CD4-positive, CD25-positive, alpha-beta regulatory T cell (primary cell): ENCODE measurements at regions not wholly inside any gene's neighbourhood (a gene's known extent, or its start where the extent isn't known, plus 50 kb on each side); places are given as distances from the start of the nearest gene placed in this dataset.

Experiments used
- ATAC-seq, 2 donors: fragments of 150-1000 bp; cut with Tn5 transposase; one replicate each; pipeline ENCODE4 v1.10.0; 2021; ENCODE audit warnings: low read depth in 2 of 2, moderate number of reproducible peaks in 2 of 2, moderate library complexity in 1 of 2
- DNase-seq, 3 donors: peaks; one replicate each; pipeline versions ENCODE4 v3.0.0 to v3.0.0-alpha.2; 2012 to 2022; ENCODE audit warnings: mixed read lengths in 1 of 3
- H3K27ac ChIP-seq: one replicate; pipeline ENCODE4 v1.7.0; 2013; ENCODE audit warnings: mild to moderate bottlenecking, low read length; ENCODE audit not compliant: insufficient read depth, poor library complexity, severe bottlenecking
- H3K27me3 ChIP-seq: one replicate; pipeline ENCODE4 v1.7.0; 2013; ENCODE audit warnings: low read length; ENCODE audit not compliant: control insufficient read depth, insufficient read depth
- H3K36me3 ChIP-seq: one replicate; pipeline ENCODE4 v1.7.0; 2013; ENCODE audit warnings: mild to moderate bottlenecking, low read length, moderate library complexity; ENCODE audit not compliant: control insufficient read depth, insufficient read depth
- H3K4me1 ChIP-seq: 2 replicates; pipeline ENCODE4 v1.7.0; 2013; ENCODE audit warnings: mild to moderate bottlenecking, low read length; ENCODE audit not compliant: insufficient read depth, control insufficient read depth, poor library complexity, severe bottlenecking
- H3K4me3 ChIP-seq: one replicate; pipeline ENCODE4 v1.7.0; 2013; ENCODE audit warnings: low read depth, mild to moderate bottlenecking, low read length, moderate library complexity
- H3K9me3 ChIP-seq, 2 experiments: 1 replicate in 1 of 2; 2 replicates in 1 of 2; pipeline ENCODE4 v1.7.0; 2013; ENCODE audit warnings: low read length in 2 of 2, mild to moderate bottlenecking in 1 of 2, moderate library complexity in 1 of 2; ENCODE audit not compliant: control insufficient read depth in 2 of 2
- H3K27ac Mint-ChIP-seq, 3 donors: one replicate each; pipeline ENCODE4 v1.8.0; 2020 to 2022; ENCODE audit warnings: mild to moderate bottlenecking in 3 of 3, mixed read lengths in 3 of 3, moderate library complexity in 2 of 3
- H3K27me3 Mint-ChIP-seq: one replicate; pipeline ENCODE4 v1.8.0; 2022; ENCODE audit warnings: mild to moderate bottlenecking, mixed read lengths
- H3K36me3 Mint-ChIP-seq: one replicate; pipeline ENCODE4 v1.8.0; 2020; ENCODE audit warnings: mixed read lengths
- H3K4me1 Mint-ChIP-seq, 4 donors: one replicate each; pipeline ENCODE4 v1.8.0; 2020 to 2022; ENCODE audit warnings: mixed read lengths in 4 of 4, mild to moderate bottlenecking in 1 of 4
- H3K4me3 Mint-ChIP-seq, 4 donors: one replicate each; pipeline ENCODE4 v1.8.0; 2020 to 2022; ENCODE audit warnings: mild to moderate bottlenecking in 4 of 4, mixed read lengths in 4 of 4, moderate library complexity in 3 of 4
- H3K9me3 Mint-ChIP-seq, 7 donors: one replicate each; pipeline ENCODE4 v1.8.0; 2020 to 2022; ENCODE audit warnings: mixed read lengths in 7 of 7, mild to moderate bottlenecking in 3 of 7, moderate library complexity in 2 of 7

- H3K36me3 Mint-ChIP-seq = no peaks in the 10 kb centered on the region
- no peaks in the 10 kb centered on the region for H3K27me3 Mint-ChIP-seq
- H3K4me3 ChIP-seq = no peak overlapping the region
- ATAC-seq (no peak), DNase-seq (no peak)
- H3K36me3 ChIP-seq = no peaks in the 10 kb centered on the region
- no peaks in the 10 kb centered on the region for H3K27me3 ChIP-seq
- no peaks in the 10 kb centered on the region for H3K4me1 ChIP-seq
- no peak overlapping the region for H3K27ac Mint-ChIP-seq
- no peaks in the 10 kb centered on the region for H3K9me3 ChIP-seq
- peaks cover 0 to 2% (median 0%) of the 10 kb centered on the region in 7 donors for H3K9me3 Mint-ChIP-seq
- H3K4me3 Mint-ChIP-seq = no peak overlapping the region
- no peak overlapping the region for H3K27ac ChIP-seq
- no peaks in the 10 kb centered on the region for H3K4me1 Mint-ChIP-seq
Observed at GRCh38 chr4:18247189-18247588, 225.6 kb upstream of the LCORL start.

GRCh38 chr4:18242919-18243693, 221.6 kb upstream of the LCORL start:
- ATAC-seq = no peak
- Mint-ChIP-seq H3K36me3 (no peaks in the 10 kb centered on the region), H3K4me1 (no peaks in the 10 kb centered on the region), H3K4me3 (no peak overlapping the region), H3K9me3 (peaks cover 0 to 2% (median 0%) of the 10 kb centered on the region in 7 donors), H3K27ac (no peak overlapping the region), H3K27me3 (no peaks in the 10 kb centered on the region)
- no peaks in the 10 kb centered on the region for H3K4me1 ChIP-seq
- no peak overlapping the region for H3K4me3 ChIP-seq
- no peaks in the 10 kb centered on the region for H3K27me3 ChIP-seq
- no peak for DNase-seq
- no peak overlapping the region for H3K27ac ChIP-seq
- H3K36me3 ChIP-seq = no peaks in the 10 kb centered on the region
- H3K9me3 ChIP-seq = no peaks in the 10 kb centered on the region

GRCh38 chr4:18241727-18242126, 220.2 kb upstream of the LCORL start:
- Histone ChIP-seq H3K27me3 (no peaks in the 10 kb centered on the region), H3K4me3 (no peak overlapping the region), H3K27ac (no peak overlapping the region), H3K4me1 (no peaks in the 10 kb centered on the region), H3K36me3 (no peaks in the 10 kb centered on the region), H3K9me3 (no peaks in the 10 kb centered on the region)
- Mint-ChIP-seq H3K27ac (no peak overlapping the region), H3K9me3 (peaks cover 0 to 2% (median 0%) of the 10 kb centered on the region in 7 donors), H3K36me3 (no peaks in the 10 kb centered on the region), H3K27me3 (no peaks in the 10 kb centered on the region), H3K4me1 (no peaks in the 10 kb centered on the region), H3K4me3 (no peak overlapping the region)
- ATAC-seq (no peak), DNase-seq (no peak)

- no peaks in the 10 kb centered on the region for H3K4me1 Mint-ChIP-seq
- H3K27ac Mint-ChIP-seq = no peak overlapping the region
- H3K36me3 Mint-ChIP-seq = no peaks in the 10 kb centered on the region
Observed at GRCh38 chr4:18234108-18234507, 212.6 kb upstream of the LCORL start.

GRCh38 chr4:18231726-18232125, 210.2 kb upstream of the LCORL start:
- H3K36me3 ChIP-seq = no peaks in the 10 kb centered on the region

More at GRCh38 chr4:18234108-18234507, 212.6 kb upstream of the LCORL start:
- no peaks in the 10 kb centered on the region for H3K4me1 ChIP-seq
- Mint-ChIP-seq H3K27me3 (peaks cover 4% of the 10 kb centered on the region), H3K4me3 (no peak overlapping the region), H3K9me3 (peaks cover 0 to 9% (median 0%) of the 10 kb centered on the region in 7 donors)
- no peak overlapping the region for H3K27ac ChIP-seq
- H3K4me3 ChIP-seq = no peak overlapping the region
- DNase-seq (no peak), ATAC-seq (no peak)
- H3K27me3 ChIP-seq = no peaks in the 10 kb centered on the region
- H3K9me3 ChIP-seq = no peaks in the 10 kb centered on the region
- no peaks in the 10 kb centered on the region for H3K36me3 ChIP-seq

GRCh38 chr4:18227880-18228279, 206.3 kb upstream of the LCORL start:
- Mint-ChIP-seq H3K27ac (no peak overlapping the region), H3K9me3 (peaks cover 2 to 17% (median 8%) of the 10 kb centered on the region in 7 donors), H3K4me1 (no peaks in the 10 kb centered on the region), H3K36me3 (no peaks in the 10 kb centered on the region), H3K4me3 (no peak overlapping the region), H3K27me3 (no peaks in the 10 kb centered on the region)
- no peaks in the 10 kb centered on the region for H3K27me3 ChIP-seq
- no peaks in the 10 kb centered on the region for H3K4me1 ChIP-seq
- DNase-seq = no peak
- peaks cover 0 to 2% of the 10 kb centered on the region in 2 experiments for H3K9me3 ChIP-seq
- ATAC-seq = no peak
- no peak overlapping the region for H3K4me3 ChIP-seq
- no peaks in the 10 kb centered on the region for H3K36me3 ChIP-seq
- H3K27ac ChIP-seq = no peak overlapping the region

More at GRCh38 chr4:18231726-18232125, 210.2 kb upstream of the LCORL start:
- no peaks in the 10 kb centered on the region for H3K4me1 ChIP-seq
- H3K27me3 ChIP-seq = no peaks in the 10 kb centered on the region
- no peak overlapping the region for H3K27ac ChIP-seq
- H3K9me3 Mint-ChIP-seq = peaks cover 0 to 17% (median 5%) of the 10 kb centered on the region in 7 donors
- ATAC-seq (no peak), DNase-seq (no peak)
- peaks cover 4% of the 10 kb centered on the region for H3K27me3 Mint-ChIP-seq
- no peaks in the 10 kb centered on the region for H3K4me1 Mint-ChIP-seq
- H3K4me3 ChIP-seq = no peak overlapping the region
- peaks cover 0 to 2% of the 10 kb centered on the region in 2 experiments for H3K9me3 ChIP-seq
- H3K36me3 Mint-ChIP-seq = no peaks in the 10 kb centered on the region
- H3K4me3 Mint-ChIP-seq = no peak overlapping the region
- H3K27ac Mint-ChIP-seq = no peak overlapping the region

GRCh38 chr4:18214411-18215055, 193.0 kb upstream of the LCORL start:
- Mint-ChIP-seq H3K9me3 (peaks cover 0 to 4% (median 2%) of the 10 kb centered on the region in 7 donors), H3K27ac (no peak overlapping the region), H3K4me1 (no peaks in the 10 kb centered on the region), H3K4me3 (no peak overlapping the region), H3K27me3 (no peaks in the 10 kb centered on the region), H3K36me3 (no peaks in the 10 kb centered on the region)
- DNase-seq = no peak
- no peaks in the 10 kb centered on the region for H3K9me3 ChIP-seq
- no peaks in the 10 kb centered on the region for H3K4me1 ChIP-seq
- no peak overlapping the region for H3K4me3 ChIP-seq
- no peaks in the 10 kb centered on the region for H3K36me3 ChIP-seq
- no peak for ATAC-seq
- no peaks in the 10 kb centered on the region for H3K27me3 ChIP-seq
- H3K27ac ChIP-seq = no peak overlapping the region
